Astrocyte of the hippocampus (primary cell): ENCODE measurements at regions not wholly inside any gene's neighbourhood (a gene's known extent, or its start where the extent isn't known, plus 50 kb on each side); places are given as distances from the start of the nearest gene placed in this dataset.
"Not testable (repeated sequence)": the region's sequence is repeated elsewhere in the genome, so short reads cannot be mapped to it uniquely, and the experiment has no call there.

ENCODE experiments used
- DNase-seq: peaks from one replicate; pipeline ENCODE4 v3.0.0; 2011; ENCODE audit warnings: low read depth, low spot score

GRCh38 chr1:38758820-38759219 lies 100.8 kb downstream of the RRAGC start:
- no peak for DNase-seq

- DNase-seq = no peak
Measured at GRCh38 chr1:38746941-38747600, 112.5 kb downstream of the RRAGC start.

- DNase-seq = no peak
Measured at GRCh38 chr1:38746402-38746935, 113.1 kb downstream of the RRAGC start.

- DNase-seq = no peak
Measured at GRCh38 chr1:38745476-38746401, 113.8 kb downstream of the RRAGC start.

GRCh38 chr1:38744452-38745350 lies 114.9 kb downstream of the RRAGC start:
- no peak for DNase-seq

- DNase-seq = no peak
Measured at GRCh38 chr1:38743184-38743583, 116.4 kb downstream of the RRAGC start.

GRCh38 chr1:38741341-38741740 lies 118.2 kb downstream of the RRAGC start:
- no peak for DNase-seq

- peak; percentile 45 for DNase-seq
Measured at GRCh38 chr1:38740487-38740886, 119.1 kb downstream of the RRAGC start.

GRCh38 chr1:38738207-38738606 lies 121.4 kb downstream of the RRAGC start:
- DNase-seq = no peak

GRCh38 chr1:38736399-38736798 lies 123.2 kb downstream of the RRAGC start:
- no peak for DNase-seq

GRCh38 chr1:38735651-38736161 lies 123.9 kb downstream of the RRAGC start:
- peak; percentile 60 for DNase-seq

GRCh38 chr1:38733761-38734160 lies 125.8 kb downstream of the RRAGC start:
- DNase-seq = no peak

- DNase-seq = no peak
Measured at GRCh38 chr1:38730511-38731397, 128.8 kb downstream of the RRAGC start.

- DNase-seq = no peak
Measured at GRCh38 chr1:38728585-38728908, 131.0 kb downstream of the RRAGC start.

- peak; percentile 96 for DNase-seq
Measured at GRCh38 chr1:38727684-38728584, 131.6 kb downstream of the RRAGC start.

GRCh38 chr1:38725321-38725961 lies 134.1 kb downstream of the RRAGC start:
- not testable (repeated sequence) for DNase-seq

GRCh38 chr1:38724160-38725131 lies 135.1 kb downstream of the RRAGC start:
- DNase-seq = no peak

- DNase-seq = no peak
Measured at GRCh38 chr1:38721816-38722215, 137.8 kb downstream of the RRAGC start.
